ENCODE measurements at regions not wholly inside any gene's neighbourhood (a gene's known extent, or its start where the extent isn't known, plus 50 kb on each side); places are given as distances from the start of the nearest gene placed in this dataset.

DNA sequence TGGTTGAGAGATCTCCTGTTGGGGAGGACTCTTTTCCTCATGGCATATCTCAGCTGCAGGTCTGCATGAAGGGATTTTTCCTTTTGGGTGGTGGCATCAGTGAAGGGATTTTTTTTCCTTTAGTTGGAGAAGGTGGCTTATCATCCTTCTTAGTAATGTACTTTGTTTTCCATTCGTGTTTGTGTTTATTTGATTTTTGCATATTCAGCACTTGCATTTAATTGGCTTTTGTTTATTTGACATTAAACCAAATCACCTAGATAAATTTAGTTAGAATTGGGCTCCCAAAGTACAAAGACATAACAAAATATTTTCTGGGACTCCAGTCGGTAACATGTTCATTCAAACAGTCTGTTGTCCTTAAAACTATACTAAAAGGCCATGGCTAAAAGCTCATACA is 56.2 kb upstream of the MANEA start:
- POLR2A ChIA-PET, result no interaction called here

More for the DNA sequence above, 56.2 kb upstream of the MANEA start:
- Histone ChIP-seq H3K9me3 (no peaks in the 10 kb centered on the region), H3F3A (replicated peaks; ENCODE audit: insufficient read depth) (no peaks in the 10 kb centered on the region), H3K27ac (ENCODE audit: low read depth in 2 of 2, low read length in 1 of 2) (no peak overlapping the region), H3K27me3 (ENCODE audit: insufficient read depth) (no peaks in the 10 kb centered on the region), H3K36me3 (replicated peaks in 1 of 2; ENCODE audit: control insufficient read depth in 1 of 2, insufficient read depth in 2 of 2, low read length in 1 of 2) (no peaks in the 10 kb centered on the region), H3K9ac (no peak overlapping the region), H3K4me2 (no peak overlapping the region), H3K4me1 (ENCODE audit: control insufficient read depth in 1 of 2, insufficient read depth in 2 of 2, low read depth in 1 of 2, low read length in 1 of 2) (no peaks in the 10 kb centered on the region), H4K20me1 (ENCODE audit: insufficient read depth) (no peaks in the 10 kb centered on the region), H3K9me2 (no peaks in the 10 kb centered on the region), H3K4me3 (ENCODE audit: low read depth in 2 of 2, low read length in 1 of 2) (no peak overlapping the region), H3K79me2 (ENCODE audit: insufficient read depth) (no peaks in the 10 kb centered on the region), H2AFZ (ENCODE audit: low read depth) (no peak overlapping the region)
- DNase-seq, result no peak
- CTCF ChIA-PET, result no interaction called here
- 20% methylated on average over 2 of the region's 2 CpGs for WGBS (ENCODE audit: low lambda C conversion rate)
- TF ChIP-seq REST (IDR thresholded peaks at IDR 0.05; ENCODE audit: low read depth, low read length) (no peak), TEAD4 (IDR thresholded peaks at IDR 0.05; ENCODE audit: borderline replicate concordance, insufficient read depth) (no peak), MAX (IDR thresholded peaks at IDR 0.05; ENCODE audit: low read depth) (no peak), NRF1 (IDR thresholded peaks at IDR 0.05; ENCODE audit: low read depth, low read length) (no peak), FOXM1 (IDR thresholded peaks at IDR 0.05; ENCODE audit: low read depth) (no peak), ZBTB33 (IDR thresholded peaks at IDR 0.05; ENCODE audit: borderline replicate concordance, low read depth) (no peak), GABPA (IDR thresholded peaks at IDR 0.05; ENCODE audit: low read depth) (no peak), FOSL2 (IDR thresholded peaks at IDR 0.05; ENCODE audit: borderline replicate concordance, low read depth) (no peak), PBX3 (IDR thresholded peaks at IDR 0.05) (no peak), RAD21 (IDR thresholded peaks at IDR 0.05; ENCODE audit: low read length) (no peak)
- TF ChIP-seq, protein P1, sequence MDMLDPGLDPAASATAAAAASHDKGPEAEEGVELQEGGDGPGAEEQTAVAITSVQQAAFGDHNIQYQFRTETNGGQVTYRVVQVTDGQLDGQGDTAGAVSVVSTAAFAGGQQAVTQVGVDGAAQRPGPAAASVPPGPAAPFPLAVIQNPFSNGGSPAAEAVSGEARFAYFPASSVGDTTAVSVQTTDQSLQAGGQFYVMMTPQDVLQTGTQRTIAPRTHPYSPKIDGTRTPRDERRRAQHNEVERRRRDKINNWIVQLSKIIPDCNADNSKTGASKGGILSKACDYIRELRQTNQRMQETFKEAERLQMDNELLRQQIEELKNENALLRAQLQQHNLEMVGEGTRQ (IDR thresholded peaks at IDR 0.05; ENCODE audit: borderline replicate concordance, low read depth, low read length), result no peak
- TF ChIP-seq, protein P2, sequence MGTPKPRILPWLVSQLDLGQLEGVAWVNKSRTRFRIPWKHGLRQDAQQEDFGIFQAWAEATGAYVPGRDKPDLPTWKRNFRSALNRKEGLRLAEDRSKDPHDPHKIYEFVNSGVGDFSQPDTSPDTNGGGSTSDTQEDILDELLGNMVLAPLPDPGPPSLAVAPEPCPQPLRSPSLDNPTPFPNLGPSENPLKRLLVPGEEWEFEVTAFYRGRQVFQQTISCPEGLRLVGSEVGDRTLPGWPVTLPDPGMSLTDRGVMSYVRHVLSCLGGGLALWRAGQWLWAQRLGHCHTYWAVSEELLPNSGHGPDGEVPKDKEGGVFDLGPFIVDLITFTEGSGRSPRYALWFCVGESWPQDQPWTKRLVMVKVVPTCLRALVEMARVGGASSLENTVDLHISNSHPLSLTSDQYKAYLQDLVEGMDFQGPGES (IDR thresholded peaks at IDR 0.05; ENCODE audit: low read depth, low read length), result no peak
